ENCODE measurements at regions not wholly inside any gene's neighbourhood (a gene's known extent, or its start where the extent isn't known, plus 50 kb on each side); places are given as distances from the start of the nearest gene placed in this dataset.
"Not testable (repeated sequence)": the region's sequence is repeated elsewhere in the genome, so short reads cannot be mapped to it uniquely, and the experiment has no call there.

DNA sequence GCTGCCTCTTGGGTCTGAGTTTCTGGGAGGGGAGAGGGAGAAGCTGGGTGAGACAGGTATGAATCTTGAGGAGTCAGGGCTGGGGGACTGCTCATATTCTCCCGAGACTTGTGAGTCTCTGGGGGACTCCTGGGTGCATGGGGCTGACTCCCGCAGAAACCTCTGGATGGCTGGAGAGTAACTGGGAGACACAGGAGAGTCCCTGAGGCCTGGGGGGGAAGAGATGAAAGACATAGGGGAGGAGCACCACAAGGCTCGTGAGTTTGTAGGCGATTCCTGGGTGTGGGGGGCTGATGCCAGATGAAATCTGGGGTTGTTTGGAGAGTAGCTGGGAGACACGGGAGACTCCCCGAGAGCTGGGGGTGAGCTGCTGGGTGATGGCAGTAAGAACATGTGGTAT is 120.4 kb upstream of the ANKRD30BL start:
- not testable (repeated sequence) for H3K9ac ChIP-seq (ENCODE audit: low read length in 5 of 5); H3K4me1 ChIP-seq (ENCODE audit: control insufficient read depth in 5 of 5, insufficient read depth in 5 of 5, low read length in 5 of 5); H3K27me3 ChIP-seq (ENCODE audit: control insufficient read depth in 5 of 5, insufficient read depth in 4 of 5, low read length in 5 of 5); H3K9me3 ChIP-seq (ENCODE audit: control insufficient read depth in 5 of 5, low read length in 5 of 5); H3K36me3 ChIP-seq (ENCODE audit: control insufficient read depth in 5 of 5, insufficient read depth in 5 of 5, low read length in 5 of 5); H3K4me3 ChIP-seq (ENCODE audit: low read depth in 1 of 5, low read length in 5 of 5); H3K27ac ChIP-seq (ENCODE audit: low read depth, low read length)

- no peaks in the 10 kb centered on the region for H3K4me1 ChIP-seq (ENCODE audit: control insufficient read depth in 5 of 5, insufficient read depth in 5 of 5, low read length in 5 of 5)
- peaks cover 0 to 6% (median 3%) of the 10 kb centered on the region in 5 donors for H3K27me3 ChIP-seq (ENCODE audit: control insufficient read depth in 5 of 5, insufficient read depth in 4 of 5, low read length in 5 of 5)
- no peak overlapping the region for H3K27ac ChIP-seq (ENCODE audit: low read depth, low read length)
- no peaks in the 10 kb centered on the region for H3K36me3 ChIP-seq (ENCODE audit: control insufficient read depth in 5 of 5, insufficient read depth in 5 of 5, low read length in 5 of 5)
- H3K9ac ChIP-seq (ENCODE audit: low read length in 5 of 5), result no peak overlapping the region
- no peak overlapping the region for H3K4me3 ChIP-seq (ENCODE audit: low read depth in 1 of 5, low read length in 5 of 5)
- H3K9me3 ChIP-seq (ENCODE audit: control insufficient read depth in 5 of 5, low read length in 5 of 5), result peaks cover 0 to 7% (median 2%) of the 10 kb centered on the region in 5 donors
Measured at GRCh38 chr2:132282911-132283310, 121.2 kb upstream of the ANKRD30BL start.

DNA sequence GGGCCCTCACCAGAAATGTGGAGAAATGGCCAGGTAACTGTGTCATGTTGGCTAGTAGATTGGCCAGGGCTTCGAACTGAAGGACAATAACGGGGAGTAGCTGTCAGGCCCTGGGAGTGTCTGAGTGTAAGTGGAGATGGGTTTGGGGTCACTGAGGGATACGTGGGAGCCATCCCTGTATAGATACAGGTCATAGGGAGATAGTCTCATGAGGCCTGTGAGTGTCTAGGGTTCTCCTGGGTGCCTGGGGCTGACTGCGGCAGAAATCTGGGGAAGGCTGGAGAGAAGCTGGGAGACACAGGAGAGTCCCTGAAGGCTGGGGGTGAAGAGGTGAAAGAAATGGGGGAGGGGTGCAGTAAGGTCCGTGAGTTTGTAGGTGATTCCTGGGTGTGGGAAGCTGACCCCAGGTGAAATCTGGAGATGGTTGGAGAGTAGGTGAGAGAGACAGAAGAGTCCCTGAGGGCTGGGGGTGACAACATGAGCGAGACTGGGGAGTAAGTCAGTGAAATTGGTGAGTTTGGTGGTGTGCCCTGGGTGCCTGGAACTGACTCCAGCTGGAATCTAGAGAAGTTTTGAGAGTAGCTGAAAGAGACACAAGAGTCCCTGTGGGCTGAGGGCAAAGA is 124.6 kb upstream of the ANKRD30BL start:
- H3K27ac ChIP-seq (ENCODE audit: low read depth, low read length); H3K36me3 ChIP-seq (ENCODE audit: control insufficient read depth in 5 of 5, insufficient read depth in 5 of 5, low read length in 5 of 5); H3K9ac ChIP-seq (ENCODE audit: low read length in 5 of 5); H3K27me3 ChIP-seq (ENCODE audit: control insufficient read depth in 5 of 5, insufficient read depth in 4 of 5, low read length in 5 of 5); H3K4me1 ChIP-seq (ENCODE audit: control insufficient read depth in 5 of 5, insufficient read depth in 5 of 5, low read length in 5 of 5); H3K4me3 ChIP-seq (ENCODE audit: low read depth in 1 of 5, low read length in 5 of 5); H3K9me3 ChIP-seq (ENCODE audit: control insufficient read depth in 5 of 5, low read length in 5 of 5): not testable (repeated sequence)

GRCh38 chr2:132287910-132288309 is 126.2 kb upstream of the ANKRD30BL start:
- H3K9me3 ChIP-seq (ENCODE audit: control insufficient read depth in 5 of 5, low read length in 5 of 5); H3K36me3 ChIP-seq (ENCODE audit: control insufficient read depth in 5 of 5, insufficient read depth in 5 of 5, low read length in 5 of 5); H3K9ac ChIP-seq (ENCODE audit: low read length in 5 of 5); H3K4me3 ChIP-seq (ENCODE audit: low read depth in 1 of 5, low read length in 5 of 5); H3K27ac ChIP-seq (ENCODE audit: low read depth, low read length); H3K4me1 ChIP-seq (ENCODE audit: control insufficient read depth in 5 of 5, insufficient read depth in 5 of 5, low read length in 5 of 5); H3K27me3 ChIP-seq (ENCODE audit: control insufficient read depth in 5 of 5, insufficient read depth in 4 of 5, low read length in 5 of 5): not testable (repeated sequence)

DNA sequence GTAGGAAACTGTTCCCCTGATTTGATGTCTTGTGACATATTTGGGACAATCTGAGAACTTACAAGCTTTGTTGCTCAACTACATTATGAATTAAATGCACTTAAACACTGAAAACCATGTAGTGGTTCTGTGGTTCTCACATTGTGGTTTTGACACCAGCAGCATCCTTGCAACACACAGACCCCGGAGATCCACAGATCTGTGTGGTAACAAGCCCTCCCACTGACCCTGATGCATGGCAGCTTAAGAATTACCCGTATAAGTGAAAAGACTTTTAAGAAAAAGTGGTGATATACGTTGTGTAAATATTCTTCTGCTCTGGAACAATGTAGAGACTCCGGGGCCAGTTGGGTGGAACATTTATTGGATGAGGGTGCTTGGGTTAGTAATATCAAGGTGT is 127.4 kb upstream of the ANKRD30BL start:
- not testable (repeated sequence) for H3K9ac ChIP-seq (ENCODE audit: low read length in 5 of 5); H3K4me3 ChIP-seq (ENCODE audit: low read depth in 1 of 5, low read length in 5 of 5); H3K36me3 ChIP-seq (ENCODE audit: control insufficient read depth in 5 of 5, insufficient read depth in 5 of 5, low read length in 5 of 5); H3K4me1 ChIP-seq (ENCODE audit: control insufficient read depth in 5 of 5, insufficient read depth in 5 of 5, low read length in 5 of 5); H3K27ac ChIP-seq (ENCODE audit: low read depth, low read length); H3K9me3 ChIP-seq (ENCODE audit: control insufficient read depth in 5 of 5, low read length in 5 of 5); H3K27me3 ChIP-seq (ENCODE audit: control insufficient read depth in 5 of 5, insufficient read depth in 4 of 5, low read length in 5 of 5)

DNA sequence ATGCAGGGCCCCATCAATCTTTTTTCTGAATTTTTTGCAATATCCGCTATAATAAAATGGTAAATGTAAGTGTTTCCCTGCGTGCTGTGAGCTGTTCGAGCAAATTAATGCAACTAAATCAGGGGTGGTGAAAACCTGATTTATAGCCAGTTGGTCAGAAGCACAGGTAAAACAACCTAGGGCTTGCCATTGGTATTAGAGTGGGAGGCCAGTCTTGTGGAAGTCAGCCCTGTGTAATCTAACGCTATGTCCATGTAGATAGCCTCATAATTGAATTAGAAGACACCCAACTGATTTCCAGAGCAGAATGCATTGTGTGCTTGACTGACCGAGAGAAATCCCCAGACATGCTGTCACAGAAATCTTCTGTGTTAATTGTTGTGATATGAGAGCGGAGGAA is 126.8 kb upstream of the GPR39 start:
- not testable (repeated sequence) for H3K9ac ChIP-seq (ENCODE audit: low read length in 5 of 5)

GRCh38 chr2:132300592-132301378 is 115.8 kb upstream of the GPR39 start:
- not testable (repeated sequence) for H3K27me3 ChIP-seq (ENCODE audit: control insufficient read depth in 5 of 5, insufficient read depth in 4 of 5, low read length in 5 of 5); H3K36me3 ChIP-seq (ENCODE audit: control insufficient read depth in 5 of 5, insufficient read depth in 5 of 5, low read length in 5 of 5); H3K4me1 ChIP-seq (ENCODE audit: control insufficient read depth in 5 of 5, insufficient read depth in 5 of 5, low read length in 5 of 5); H3K27ac ChIP-seq (ENCODE audit: low read depth, low read length); H3K9ac ChIP-seq (ENCODE audit: low read length in 5 of 5); H3K4me3 ChIP-seq (ENCODE audit: low read depth in 1 of 5, low read length in 5 of 5); H3K9me3 ChIP-seq (ENCODE audit: control insufficient read depth in 5 of 5, low read length in 5 of 5)

More for the DNA sequence above, 126.8 kb upstream of the GPR39 start:
- H3K4me3 ChIP-seq (ENCODE audit: low read depth in 1 of 5, low read length in 5 of 5); H3K9me3 ChIP-seq (ENCODE audit: control insufficient read depth in 5 of 5, low read length in 5 of 5); H3K4me1 ChIP-seq (ENCODE audit: control insufficient read depth in 5 of 5, insufficient read depth in 5 of 5, low read length in 5 of 5); H3K36me3 ChIP-seq (ENCODE audit: control insufficient read depth in 5 of 5, insufficient read depth in 5 of 5, low read length in 5 of 5); H3K27me3 ChIP-seq (ENCODE audit: control insufficient read depth in 5 of 5, insufficient read depth in 4 of 5, low read length in 5 of 5); H3K27ac ChIP-seq (ENCODE audit: low read depth, low read length): not testable (repeated sequence)

GRCh38 chr2:132304661-132305380 is 111.8 kb upstream of the GPR39 start:
- not testable (repeated sequence) for H3K27me3 ChIP-seq (ENCODE audit: control insufficient read depth in 5 of 5, insufficient read depth in 4 of 5, low read length in 5 of 5); H3K9me3 ChIP-seq (ENCODE audit: control insufficient read depth in 5 of 5, low read length in 5 of 5); H3K9ac ChIP-seq (ENCODE audit: low read length in 5 of 5); H3K36me3 ChIP-seq (ENCODE audit: control insufficient read depth in 5 of 5, insufficient read depth in 5 of 5, low read length in 5 of 5); H3K27ac ChIP-seq (ENCODE audit: low read depth, low read length); H3K4me1 ChIP-seq (ENCODE audit: control insufficient read depth in 5 of 5, insufficient read depth in 5 of 5, low read length in 5 of 5)
- H3K4me3 ChIP-seq (ENCODE audit: low read depth in 1 of 5, low read length in 5 of 5), result peak overlapping the region; percentile 52 to 80 (median 63)

DNA sequence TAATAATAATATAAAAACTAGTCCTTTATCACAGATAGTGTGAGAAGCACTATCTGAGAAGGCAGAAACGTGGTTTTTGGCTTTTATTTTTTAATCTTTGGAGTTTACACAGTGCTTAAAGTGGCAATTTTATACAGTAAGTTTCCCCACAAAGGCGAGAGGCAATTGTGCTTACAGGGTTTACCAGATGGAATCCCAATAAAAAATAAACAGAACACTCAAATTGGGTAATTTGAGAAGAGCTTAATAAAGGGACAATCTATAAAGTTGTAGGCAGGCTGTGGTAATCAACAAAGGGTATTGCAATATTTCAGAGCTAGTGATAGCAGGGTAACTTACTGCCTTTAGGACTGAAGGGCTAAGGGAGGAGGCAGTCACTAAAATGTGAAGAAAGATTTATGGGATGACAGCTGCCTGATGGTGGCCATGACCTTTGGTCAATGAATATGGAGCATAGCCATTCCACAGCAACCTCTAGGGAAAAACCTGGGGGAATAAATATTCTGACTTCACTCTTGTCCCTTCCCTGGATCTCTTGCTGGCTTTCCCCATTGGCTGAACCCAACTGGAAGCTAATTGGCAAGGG is 108.9 kb upstream of the GPR39 start:
- H3K9ac ChIP-seq (ENCODE audit: low read length in 5 of 5); H3K9me3 ChIP-seq (ENCODE audit: control insufficient read depth in 5 of 5, low read length in 5 of 5): not testable (repeated sequence)

DNA sequence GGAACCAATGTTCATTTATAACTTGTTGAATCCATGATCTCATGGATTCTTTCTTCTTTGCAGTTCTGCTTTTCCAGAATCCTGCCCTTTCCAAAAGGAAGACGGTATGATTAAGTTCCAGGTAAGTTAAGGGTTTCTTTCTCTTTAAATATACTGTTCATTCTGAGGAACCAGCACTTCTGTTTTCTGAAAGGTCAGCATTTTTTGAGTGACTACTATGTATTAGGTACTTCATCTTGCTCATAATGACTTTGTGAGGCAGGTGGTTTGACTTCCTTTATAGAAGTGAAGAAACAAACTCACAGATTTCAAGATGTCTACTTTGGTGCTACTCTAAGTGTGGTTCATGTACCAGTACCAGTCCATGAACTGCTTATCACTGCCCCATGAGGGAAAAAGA is 107.4 kb upstream of the GPR39 start:
- not testable (repeated sequence) for H3K9ac ChIP-seq (ENCODE audit: low read length in 5 of 5); H3K4me3 ChIP-seq (ENCODE audit: low read depth in 1 of 5, low read length in 5 of 5); H3K36me3 ChIP-seq (ENCODE audit: control insufficient read depth in 5 of 5, insufficient read depth in 5 of 5, low read length in 5 of 5)

More for the DNA sequence above, 108.9 kb upstream of the GPR39 start:
- H3K27me3 ChIP-seq (ENCODE audit: control insufficient read depth in 5 of 5, insufficient read depth in 4 of 5, low read length in 5 of 5); H3K36me3 ChIP-seq (ENCODE audit: control insufficient read depth in 5 of 5, insufficient read depth in 5 of 5, low read length in 5 of 5); H3K27ac ChIP-seq (ENCODE audit: low read depth, low read length); H3K4me1 ChIP-seq (ENCODE audit: control insufficient read depth in 5 of 5, insufficient read depth in 5 of 5, low read length in 5 of 5); H3K4me3 ChIP-seq (ENCODE audit: low read depth in 1 of 5, low read length in 5 of 5): not testable (repeated sequence)

More for the DNA sequence above, 107.4 kb upstream of the GPR39 start:
- H3K4me1 ChIP-seq (ENCODE audit: control insufficient read depth in 5 of 5, insufficient read depth in 5 of 5, low read length in 5 of 5); H3K9me3 ChIP-seq (ENCODE audit: control insufficient read depth in 5 of 5, low read length in 5 of 5); H3K27me3 ChIP-seq (ENCODE audit: control insufficient read depth in 5 of 5, insufficient read depth in 4 of 5, low read length in 5 of 5); H3K27ac ChIP-seq (ENCODE audit: low read depth, low read length): not testable (repeated sequence)

Data from subcutaneous abdominal adipose tissue (tissue), 5 donors.